ENCODE measurements at regions not wholly inside any gene's neighbourhood (a gene's known extent, or its start where the extent isn't known, plus 50 kb on each side); places are given as distances from the start of the nearest gene placed in this dataset.

DNA sequence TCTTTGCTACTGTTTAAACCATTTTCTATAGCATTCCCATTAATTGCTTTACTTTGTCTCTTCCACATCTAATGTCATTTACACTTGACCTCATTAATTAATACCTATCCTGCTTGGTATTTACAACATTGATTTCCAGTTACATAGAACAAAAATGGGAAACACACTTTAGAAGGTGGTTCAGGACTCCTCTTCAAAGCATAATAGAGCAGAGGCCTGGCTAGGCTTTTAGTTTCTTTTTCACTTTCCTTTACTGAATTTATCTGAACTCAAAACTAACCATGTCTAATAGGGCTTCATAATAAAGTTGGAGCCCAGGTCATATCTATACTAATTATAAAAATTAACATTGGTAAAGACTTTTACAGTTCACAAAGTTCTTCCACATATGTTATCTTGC lies 648.0 kb upstream of the KIRREL3 start:
- DNase-seq (ENCODE audit: low read depth): no peak
- no peak overlapping the region for H3K4me3 ChIP-seq (replicated peaks; ENCODE audit: low read depth, low read length)
- TF ChIP-seq, protein P1, sequence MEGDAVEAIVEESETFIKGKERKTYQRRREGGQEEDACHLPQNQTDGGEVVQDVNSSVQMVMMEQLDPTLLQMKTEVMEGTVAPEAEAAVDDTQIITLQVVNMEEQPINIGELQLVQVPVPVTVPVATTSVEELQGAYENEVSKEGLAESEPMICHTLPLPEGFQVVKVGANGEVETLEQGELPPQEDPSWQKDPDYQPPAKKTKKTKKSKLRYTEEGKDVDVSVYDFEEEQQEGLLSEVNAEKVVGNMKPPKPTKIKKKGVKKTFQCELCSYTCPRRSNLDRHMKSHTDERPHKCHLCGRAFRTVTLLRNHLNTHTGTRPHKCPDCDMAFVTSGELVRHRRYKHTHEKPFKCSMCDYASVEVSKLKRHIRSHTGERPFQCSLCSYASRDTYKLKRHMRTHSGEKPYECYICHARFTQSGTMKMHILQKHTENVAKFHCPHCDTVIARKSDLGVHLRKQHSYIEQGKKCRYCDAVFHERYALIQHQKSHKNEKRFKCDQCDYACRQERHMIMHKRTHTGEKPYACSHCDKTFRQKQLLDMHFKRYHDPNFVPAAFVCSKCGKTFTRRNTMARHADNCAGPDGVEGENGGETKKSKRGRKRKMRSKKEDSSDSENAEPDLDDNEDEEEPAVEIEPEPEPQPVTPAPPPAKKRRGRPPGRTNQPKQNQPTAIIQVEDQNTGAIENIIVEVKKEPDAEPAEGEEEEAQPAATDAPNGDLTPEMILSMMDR (IDR thresholded peaks at IDR 0.05; ENCODE audit: low read length, missing control alignments): no peak

DNA sequence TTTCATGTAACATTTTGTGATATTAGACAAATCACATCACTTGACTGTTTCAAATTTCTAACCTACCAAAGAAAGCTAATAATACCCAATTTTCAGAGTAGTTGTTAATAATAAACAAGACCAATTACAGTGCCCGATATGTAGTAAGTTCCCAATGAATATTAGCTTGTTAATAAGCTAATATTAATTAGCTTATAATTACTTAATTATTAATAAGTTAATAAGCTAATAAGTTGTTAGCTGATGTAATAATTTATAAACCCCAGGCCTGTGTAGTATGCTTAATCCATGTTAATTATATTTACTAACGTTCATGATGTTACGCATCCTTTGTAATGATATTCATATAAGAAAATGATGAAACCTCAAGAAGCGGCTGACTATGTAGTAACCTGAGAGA lies 643.8 kb upstream of the KIRREL3 start:
- TF ChIP-seq, protein P1 (IDR thresholded peaks at IDR 0.05; ENCODE audit: low read length, missing control alignments): no peak
- DNase-seq (ENCODE audit: low read depth): no peak
- H3K4me3 ChIP-seq (replicated peaks; ENCODE audit: low read depth, low read length): no peak overlapping the region

DNA sequence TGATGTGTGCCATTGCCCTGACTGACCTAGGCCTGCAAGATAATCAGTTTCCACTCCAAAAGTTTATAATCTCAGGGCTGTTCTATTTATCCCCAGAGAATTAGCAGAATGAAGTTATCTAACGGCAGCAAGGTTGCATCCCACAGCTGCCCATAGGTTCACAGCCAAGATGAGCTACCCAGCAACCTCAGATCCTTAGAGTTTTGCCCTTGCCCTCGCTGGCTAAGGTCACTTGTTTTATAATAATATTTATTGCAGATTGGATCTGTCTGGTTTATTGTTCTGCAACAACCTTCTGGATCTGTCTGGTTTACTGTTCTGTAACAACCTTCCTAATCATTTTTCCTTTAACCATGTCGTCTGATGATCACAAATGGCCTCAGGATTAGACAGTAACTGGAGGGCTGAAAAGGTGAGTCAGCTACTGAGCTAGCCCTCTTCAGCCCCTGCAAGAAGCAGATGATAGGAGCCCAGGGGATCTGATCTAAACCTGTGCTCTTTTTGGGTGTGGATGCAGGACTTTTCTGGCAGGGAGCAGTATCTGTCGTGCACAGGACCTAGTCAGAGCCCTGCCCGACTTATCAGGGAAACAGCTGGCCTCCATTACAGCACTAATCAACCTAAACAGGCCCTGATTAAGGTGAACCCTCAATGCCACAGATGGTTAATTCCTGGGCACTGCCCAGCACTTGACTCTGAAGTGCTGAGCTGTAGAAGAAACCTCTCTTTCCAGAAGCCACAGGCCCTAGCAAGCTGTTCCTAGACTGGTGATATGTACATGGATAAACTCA lies 642.9 kb upstream of the KIRREL3 start:
- TF ChIP-seq, protein P1 (IDR thresholded peaks at IDR 0.05; ENCODE audit: low read length, missing control alignments): no peak
- no peak overlapping the region for H3K4me3 ChIP-seq (replicated peaks; ENCODE audit: low read depth, low read length)
- no peak for DNase-seq (ENCODE audit: low read depth)

DNA sequence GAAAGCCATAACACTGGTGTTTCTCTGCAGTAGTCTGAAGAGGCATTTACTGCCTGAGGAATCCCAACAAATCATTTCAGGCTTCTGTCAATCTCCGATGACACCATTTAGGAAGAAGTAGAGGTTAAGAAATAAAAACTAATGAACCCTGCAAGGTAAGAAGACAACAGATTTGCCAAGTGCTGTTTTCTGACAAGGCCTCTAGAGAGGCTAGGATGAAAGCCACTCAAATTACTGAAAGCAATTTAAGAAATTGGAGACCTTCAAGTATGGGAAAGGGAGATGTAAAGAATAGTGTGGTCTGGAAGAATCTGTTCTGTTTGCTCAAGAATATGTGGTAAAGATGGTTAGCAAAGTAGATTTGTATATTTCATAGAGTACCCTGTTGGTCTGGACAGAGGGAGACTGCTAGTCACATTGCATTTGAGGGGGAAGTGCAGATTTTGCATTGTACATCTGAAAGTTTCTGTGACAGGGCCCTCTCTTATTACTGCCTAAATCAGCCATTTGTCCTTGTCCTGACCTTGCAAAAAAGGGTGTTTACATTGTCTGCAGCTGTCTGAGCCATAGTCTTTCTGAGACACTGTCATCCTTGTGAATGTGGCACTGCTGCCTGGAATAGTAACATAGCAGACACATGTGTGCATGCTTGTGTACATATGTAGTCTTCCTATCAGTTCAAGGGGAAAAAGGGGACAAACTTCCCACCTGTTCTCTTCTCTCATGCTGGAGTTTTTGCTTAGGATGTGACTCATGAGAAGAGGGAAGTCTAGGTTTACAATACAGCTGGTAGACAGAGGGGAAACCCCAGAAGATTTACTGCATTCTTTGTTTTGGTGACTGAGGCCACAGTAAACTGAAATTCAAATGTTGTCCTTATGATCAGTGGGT lies 640.2 kb upstream of the KIRREL3 start:
- TF ChIP-seq, protein P1 (IDR thresholded peaks at IDR 0.05; ENCODE audit: low read length, missing control alignments): no peak
- H3K4me3 ChIP-seq (replicated peaks; ENCODE audit: low read depth, low read length): no peak overlapping the region
- DNase-seq (ENCODE audit: low read depth): peak; percentile 9

DNA sequence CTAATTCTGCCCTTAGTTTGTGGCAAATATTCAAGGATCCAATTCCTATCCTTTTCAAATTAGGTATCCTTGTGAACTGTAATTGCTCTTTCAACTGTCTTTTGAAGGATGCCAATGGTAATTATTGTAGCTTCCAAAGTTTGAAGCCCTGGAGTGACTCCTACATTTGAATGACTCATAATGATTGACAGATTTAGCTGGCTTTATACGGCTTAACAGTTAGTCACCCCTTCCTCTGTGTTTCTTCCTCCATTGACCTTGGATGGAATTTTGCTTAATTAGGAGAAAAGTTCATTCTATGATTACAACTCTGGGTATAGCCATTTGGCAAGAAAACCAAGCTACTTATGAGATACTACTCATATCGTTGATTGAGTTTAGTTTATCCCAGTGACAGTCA lies 639.3 kb upstream of the KIRREL3 start:
- H3K4me3 ChIP-seq (replicated peaks; ENCODE audit: low read depth, low read length): no peak overlapping the region
- DNase-seq (ENCODE audit: low read depth): no peak
- TF ChIP-seq, protein P1 (IDR thresholded peaks at IDR 0.05; ENCODE audit: low read length, missing control alignments): no peak

DNA sequence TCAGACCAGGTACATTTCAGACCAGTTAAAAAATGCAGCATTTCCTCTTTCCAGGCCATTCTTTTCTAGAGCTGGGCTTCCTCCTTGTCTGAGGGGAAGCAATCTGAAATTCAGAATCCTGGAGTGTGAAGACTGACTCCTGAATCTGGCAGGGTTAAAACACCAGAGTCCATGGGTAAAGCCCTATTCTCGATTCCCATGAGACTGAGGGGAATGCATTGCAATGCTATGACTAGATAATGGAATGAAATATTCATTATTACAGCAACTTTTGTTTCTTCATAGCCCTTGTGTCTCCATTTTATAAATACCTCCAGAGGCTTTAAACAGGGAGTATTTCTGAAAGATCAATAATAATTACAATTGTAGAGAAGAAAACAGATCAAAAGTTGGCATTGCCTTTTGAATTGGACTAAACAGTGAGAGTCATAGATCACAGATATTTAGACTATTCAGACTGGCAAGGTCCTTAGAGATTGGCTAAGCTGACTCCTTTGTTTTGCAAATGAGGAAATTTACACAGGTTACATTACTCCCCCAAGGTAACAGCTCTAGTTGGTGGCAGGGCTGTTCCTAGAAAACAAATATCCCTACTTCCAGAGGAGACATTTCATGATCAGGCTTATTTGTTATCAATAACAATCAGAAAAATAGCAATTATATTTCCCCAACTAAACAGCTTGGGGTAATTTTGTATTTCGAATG lies 632.6 kb upstream of the KIRREL3 start:
- H3K4me3 ChIP-seq (replicated peaks; ENCODE audit: low read depth, low read length): no peak overlapping the region
- no peak for DNase-seq (ENCODE audit: low read depth)
- TF ChIP-seq, protein P1 (IDR thresholded peaks at IDR 0.05; ENCODE audit: low read length, missing control alignments): no peak

All from fibroblast of pulmonary artery (primary cell).